ENCODE measurements at regions not wholly inside any gene's neighbourhood (a gene's known extent, or its start where the extent isn't known, plus 50 kb on each side); places are given as distances from the start of the nearest gene placed in this dataset.

DNA sequence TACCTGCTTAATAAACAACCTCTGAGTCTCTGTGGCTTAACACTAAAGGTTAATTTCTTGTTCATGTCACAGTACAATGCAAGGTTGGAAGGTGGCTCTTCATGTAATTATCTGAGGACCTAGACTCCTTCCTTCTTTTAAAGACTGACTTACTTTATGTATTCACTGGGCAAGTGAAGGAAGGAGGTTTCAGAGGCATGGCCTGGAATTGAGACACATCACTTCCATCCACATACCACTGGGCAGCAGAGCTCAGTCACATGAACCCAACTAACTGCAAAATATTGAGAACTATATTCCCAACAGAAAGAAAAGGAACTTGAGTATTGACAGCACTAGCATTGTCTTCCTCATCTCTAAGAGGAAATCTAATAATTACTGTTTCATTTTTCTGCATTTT is 57.5 kb upstream of the FN1 start:
- no peaks in the 10 kb centered on the region for H4K20me1 ChIP-seq (replicated peaks in 1 of 2; ENCODE audit: control insufficient read depth in 1 of 2, insufficient read depth in 2 of 2, low read length in 2 of 2)

More for the DNA sequence above, 57.5 kb upstream of the FN1 start:
- DNase-seq (ENCODE audit: low read depth in 1 of 2, low spot score in 2 of 2), result no peak
- Histone ChIP-seq H4K8ac (ENCODE audit: extremely low read depth, insufficient read depth, low read length) (no peak overlapping the region), H3K4ac (replicated peaks; ENCODE audit: insufficient read length, low read depth, low read length) (no peak overlapping the region), H3K9me3 (ENCODE audit: insufficient read depth in 2 of 2, low read depth in 1 of 2, low read length in 1 of 2) (no peaks in the 10 kb centered on the region), H3K14ac (ENCODE audit: insufficient read length) (no peak overlapping the region), H2BK15ac (ENCODE audit: low read length) (no peak overlapping the region), H3K4me3 (ENCODE audit: extremely low read depth in 1 of 4, insufficient read depth in 2 of 4, low read depth in 3 of 4, low read length in 4 of 4) (no peak overlapping the region), H3K23me2 (ENCODE audit: low read depth, low read length) (no peaks in the 10 kb centered on the region), H3K23ac (ENCODE audit: insufficient read length) (no peak overlapping the region), H2BK12ac (ENCODE audit: low read depth, low read length) (no peak overlapping the region), H3K9ac (replicated peaks in 1 of 4; ENCODE audit: extremely low read depth in 1 of 4, low read depth in 3 of 4, low read length in 3 of 4) (no peak overlapping the region), H3K4me2 (ENCODE audit: insufficient read depth in 1 of 2, low read depth in 2 of 2, low read length in 2 of 2) (no peak overlapping the region), H3K4me1 (replicated peaks in 1 of 4; ENCODE audit: control insufficient read depth in 3 of 4, insufficient read depth in 4 of 4, low read length in 3 of 4) (no peaks in the 10 kb centered on the region), H3K27ac (ENCODE audit: low read depth, low read length) (no peak overlapping the region), H3K56ac (replicated peaks; ENCODE audit: insufficient read length, low read depth, low read length) (no peak overlapping the region), H3K79me1 (ENCODE audit: low read depth, low read length) (no peaks in the 10 kb centered on the region), H2BK5ac (ENCODE audit: low read depth, low read length) (no peak overlapping the region), H2AK5ac (ENCODE audit: low read depth, low read length) (no peak overlapping the region), H4K5ac (ENCODE audit: insufficient read length, low read depth, low read length) (no peak overlapping the region), H3K79me2 (ENCODE audit: control insufficient read depth in 1 of 2, insufficient read depth in 2 of 2, low read length in 2 of 2) (no peaks in the 10 kb centered on the region), H3K36me3 (ENCODE audit: control insufficient read depth in 2 of 4, insufficient read depth in 4 of 4, low read length in 3 of 4) (no peaks in the 10 kb centered on the region), H4K91ac (replicated peaks; ENCODE audit: insufficient read length, low read length) (no peak overlapping the region), H3K18ac (ENCODE audit: extremely low read depth, low read length) (no peak overlapping the region), H2BK120ac (replicated peaks; ENCODE audit: low read depth, low read length) (no peak overlapping the region), H3K27me3 (replicated peaks in 1 of 4; ENCODE audit: control insufficient read depth in 3 of 4, extremely low read depth in 1 of 4, insufficient read depth in 3 of 4, low read length in 3 of 4) (no peaks in the 10 kb centered on the region), H2BK20ac (ENCODE audit: low read length) (no peak overlapping the region), H2AFZ (ENCODE audit: low read length) (no peak overlapping the region)
- POLR2A ChIA-PET (ENCODE audit: partially characterized antibody), result no interaction called here
- CTCF ChIA-PET (ENCODE audit: partially characterized antibody), result no interaction called here
- FAIRE-seq, result no peak
- TF ChIP-seq KDM1A (IDR thresholded peaks at IDR 0.05; ENCODE audit: borderline replicate concordance, low read length) (no peak), CEBPB (IDR thresholded peaks at IDR 0.05; ENCODE audit: low read depth, low read length) (no peak), RFX5 (IDR thresholded peaks at IDR 0.05; ENCODE audit: borderline replicate concordance, low read depth, low read length) (no peak), SP1 (IDR thresholded peaks at IDR 0.05; ENCODE audit: low read depth, low read length) (no peak), EP300 (IDR thresholded peaks at IDR 0.05; ENCODE audit: borderline replicate concordance in 1 of 2, low read depth in 2 of 2, low read length in 2 of 2) (no peak)

Data from H1 (cell line).